ENCODE measurements at regions not wholly inside any gene's neighbourhood (a gene's known extent, or its start where the extent isn't known, plus 50 kb on each side); places are given as distances from the start of the nearest gene placed in this dataset.

- TF ChIP-seq CTCF (IDR thresholded peaks at IDR 0.05) (no peak), POLR2A (IDR thresholded peaks at IDR 0.05) (no peak)
These were observed 496.8 kb upstream of the CITED2 start for GRCh38 chr6:139871165-139871710.
